ENCODE measurements at regions not wholly inside any gene's neighbourhood (a gene's known extent, or its start where the extent isn't known, plus 50 kb on each side); places are given as distances from the start of the nearest gene placed in this dataset.
A peak's percentile ranks its signal among the peaks of the same experiment; 100 is the strongest.

- Histone ChIP-seq H3K36me3 (ENCODE audit: insufficient read depth, low read length) (no peaks in the 10 kb centered on the region), H3K4me1 (ENCODE audit: insufficient read depth, low read length) (no peaks in the 10 kb centered on the region), H3K9me3 (ENCODE audit: low read length) (no peaks in the 10 kb centered on the region), H2AFZ (ENCODE audit: low read depth, low read length) (no peak overlapping the region), H3K4me3 (ENCODE audit: low read length) (no peak overlapping the region), H3K27me3 (ENCODE audit: insufficient read depth, low read length) (no peaks in the 10 kb centered on the region)
Measured at GRCh38 chr2:16615687-16616615, 49.7 kb downstream of the CYRIA start.

GRCh38 chr2:16615246-16615645, 50.4 kb downstream of the CYRIA start:
- H3K36me3 ChIP-seq (ENCODE audit: insufficient read depth, low read length): no peaks in the 10 kb centered on the region
- no peaks in the 10 kb centered on the region for H3K9me3 ChIP-seq (ENCODE audit: low read length)
- no peaks in the 10 kb centered on the region for H3K4me1 ChIP-seq (ENCODE audit: insufficient read depth, low read length)
- H3K4me3 ChIP-seq (ENCODE audit: low read length): no peak overlapping the region
- H2AFZ ChIP-seq (ENCODE audit: low read depth, low read length): no peak overlapping the region
- H3K27me3 ChIP-seq (ENCODE audit: insufficient read depth, low read length): no peaks in the 10 kb centered on the region

- H3K9me3 ChIP-seq (ENCODE audit: low read length): no peaks in the 10 kb centered on the region
- no peaks in the 10 kb centered on the region for H3K4me1 ChIP-seq (ENCODE audit: insufficient read depth, low read length)
- no peak overlapping the region for H2AFZ ChIP-seq (ENCODE audit: low read depth, low read length)
- H3K36me3 ChIP-seq (ENCODE audit: insufficient read depth, low read length): no peaks in the 10 kb centered on the region
- no peaks in the 10 kb centered on the region for H3K27me3 ChIP-seq (ENCODE audit: insufficient read depth, low read length)
- H3K4me3 ChIP-seq (ENCODE audit: low read length): no peak overlapping the region
Measured at GRCh38 chr2:16614314-16614860, 51.2 kb downstream of the CYRIA start.

GRCh38 chr2:16613539-16614011, 52.1 kb downstream of the CYRIA start:
- H3K9me3 ChIP-seq (ENCODE audit: low read length): no peaks in the 10 kb centered on the region
- no peak overlapping the region for H3K4me3 ChIP-seq (ENCODE audit: low read length)
- no peaks in the 10 kb centered on the region for H3K4me1 ChIP-seq (ENCODE audit: insufficient read depth, low read length)
- H2AFZ ChIP-seq (ENCODE audit: low read depth, low read length): no peak overlapping the region
- H3K27me3 ChIP-seq (ENCODE audit: insufficient read depth, low read length): no peaks in the 10 kb centered on the region
- H3K36me3 ChIP-seq (ENCODE audit: insufficient read depth, low read length): no peaks in the 10 kb centered on the region

GRCh38 chr2:16612490-16612889, 53.1 kb downstream of the CYRIA start:
- H3K9me3 ChIP-seq (ENCODE audit: low read length): no peaks in the 10 kb centered on the region
- H3K27me3 ChIP-seq (ENCODE audit: insufficient read depth, low read length): no peaks in the 10 kb centered on the region
- no peaks in the 10 kb centered on the region for H3K4me1 ChIP-seq (ENCODE audit: insufficient read depth, low read length)
- H3K36me3 ChIP-seq (ENCODE audit: insufficient read depth, low read length): no peaks in the 10 kb centered on the region
- no peak overlapping the region for H3K4me3 ChIP-seq (ENCODE audit: low read length)
- no peak overlapping the region for H2AFZ ChIP-seq (ENCODE audit: low read depth, low read length)

GRCh38 chr2:16609786-16610185, 55.8 kb downstream of the CYRIA start:
- no peak overlapping the region for H2AFZ ChIP-seq (ENCODE audit: low read depth, low read length)
- no peaks in the 10 kb centered on the region for H3K36me3 ChIP-seq (ENCODE audit: insufficient read depth, low read length)
- no peak overlapping the region for H3K4me3 ChIP-seq (ENCODE audit: low read length)
- no peaks in the 10 kb centered on the region for H3K27me3 ChIP-seq (ENCODE audit: insufficient read depth, low read length)
- H3K4me1 ChIP-seq (ENCODE audit: insufficient read depth, low read length): no peaks in the 10 kb centered on the region
- H3K9me3 ChIP-seq (ENCODE audit: low read length): no peaks in the 10 kb centered on the region

- peak overlapping the region; percentile 65 for H2AFZ ChIP-seq (ENCODE audit: low read depth, low read length)
- H3K4me1 ChIP-seq (ENCODE audit: insufficient read depth, low read length): no peaks in the 10 kb centered on the region
- peak overlapping the region; percentile 42 for H3K4me3 ChIP-seq (ENCODE audit: low read length)
- no peaks in the 10 kb centered on the region for H3K9me3 ChIP-seq (ENCODE audit: low read length)
- H3K36me3 ChIP-seq (ENCODE audit: insufficient read depth, low read length): no peaks in the 10 kb centered on the region
- H3K27me3 ChIP-seq (ENCODE audit: insufficient read depth, low read length): no peaks in the 10 kb centered on the region
Measured at GRCh38 chr2:16608661-16609643, 56.7 kb downstream of the CYRIA start.

GRCh38 chr2:16607301-16607700, 58.3 kb downstream of the CYRIA start:
- H3K4me1 ChIP-seq (ENCODE audit: insufficient read depth, low read length): no peaks in the 10 kb centered on the region
- H3K36me3 ChIP-seq (ENCODE audit: insufficient read depth, low read length): no peaks in the 10 kb centered on the region
- H3K27me3 ChIP-seq (ENCODE audit: insufficient read depth, low read length): no peaks in the 10 kb centered on the region
- no peaks in the 10 kb centered on the region for H3K9me3 ChIP-seq (ENCODE audit: low read length)
- H2AFZ ChIP-seq (ENCODE audit: low read depth, low read length): no peak overlapping the region
- H3K4me3 ChIP-seq (ENCODE audit: low read length): no peak overlapping the region

GRCh38 chr2:16604236-16604635, 61.4 kb downstream of the CYRIA start:
- Histone ChIP-seq H3K27me3 (ENCODE audit: insufficient read depth, low read length) (no peaks in the 10 kb centered on the region), H3K4me3 (ENCODE audit: low read length) (no peak overlapping the region), H2AFZ (ENCODE audit: low read depth, low read length) (no peak overlapping the region), H3K36me3 (ENCODE audit: insufficient read depth, low read length) (no peaks in the 10 kb centered on the region), H3K9me3 (ENCODE audit: low read length) (no peaks in the 10 kb centered on the region), H3K4me1 (ENCODE audit: insufficient read depth, low read length) (no peaks in the 10 kb centered on the region)

GRCh38 chr2:16591370-16591933, 74.2 kb downstream of the CYRIA start:
- peaks cover 7% of the 10 kb centered on the region for H3K4me1 ChIP-seq (ENCODE audit: insufficient read depth, low read length)
- no peak overlapping the region for H3K4me3 ChIP-seq (ENCODE audit: low read length)
- no peaks in the 10 kb centered on the region for H3K9me3 ChIP-seq (ENCODE audit: low read length)
- H2AFZ ChIP-seq (ENCODE audit: low read depth, low read length): no peak overlapping the region
- H3K36me3 ChIP-seq (ENCODE audit: insufficient read depth, low read length): no peaks in the 10 kb centered on the region
- H3K27me3 ChIP-seq (ENCODE audit: insufficient read depth, low read length): no peaks in the 10 kb centered on the region

- Histone ChIP-seq H3K4me3 (ENCODE audit: low read length) (no peak overlapping the region), H3K36me3 (ENCODE audit: insufficient read depth, low read length) (no peaks in the 10 kb centered on the region), H3K27me3 (ENCODE audit: insufficient read depth, low read length) (no peaks in the 10 kb centered on the region), H2AFZ (ENCODE audit: low read depth, low read length) (no peak overlapping the region), H3K4me1 (ENCODE audit: insufficient read depth, low read length) (peaks cover 7% of the 10 kb centered on the region), H3K9me3 (ENCODE audit: low read length) (no peaks in the 10 kb centered on the region)
Measured at GRCh38 chr2:16589465-16589864, 76.2 kb downstream of the CYRIA start.

- H3K4me1 ChIP-seq (ENCODE audit: insufficient read depth, low read length): peaks cover 7% of the 10 kb centered on the region
- H2AFZ ChIP-seq (ENCODE audit: low read depth, low read length): no peak overlapping the region
- no peaks in the 10 kb centered on the region for H3K9me3 ChIP-seq (ENCODE audit: low read length)
- H3K4me3 ChIP-seq (ENCODE audit: low read length): no peak overlapping the region
- no peaks in the 10 kb centered on the region for H3K27me3 ChIP-seq (ENCODE audit: insufficient read depth, low read length)
- H3K36me3 ChIP-seq (ENCODE audit: insufficient read depth, low read length): no peaks in the 10 kb centered on the region
Measured at GRCh38 chr2:16588565-16588964, 77.1 kb downstream of the CYRIA start.

All from neuron (in vitro differentiated cells).